Activated CD4-positive, alpha-beta T cell treated with anti-CD3 and anti-CD28 coated beads, Interleukin-10, Interleukin-2, amounts not matched to agents 100 ng/mL and 50 ng/mL, durations not matched to agents 16 hours and 8 hours (primary cell): ENCODE measurements at regions not wholly inside any gene's neighbourhood (a gene's known extent, or its start where the extent isn't known, plus 50 kb on each side); places are given as distances from the start of the nearest gene placed in this dataset.

Source experiments
- DNase-seq: peaks from one replicate; pipeline ENCODE4 v3.0.0-alpha.2; 2020

- no peak for DNase-seq
Measured at GRCh38 chr12:96136161-96136560, 58.0 kb upstream of the ELK3 start.

- DNase-seq = peak; percentile 58
Measured at GRCh38 chr12:96136725-96137378, 57.3 kb upstream of the ELK3 start.

- no peak for DNase-seq
Measured at GRCh38 chr12:96140174-96140573, 54.0 kb upstream of the ELK3 start.

- no peak for DNase-seq
Measured at GRCh38 chr12:96141216-96141912, 52.8 kb upstream of the ELK3 start.

- no peak for DNase-seq
Measured at GRCh38 chr12:96143392-96143791, 50.8 kb upstream of the ELK3 start.

- no peak for DNase-seq
Measured at GRCh38 chr12:96143827-96144565, 50.2 kb upstream of the ELK3 start.
